CD4-positive, alpha-beta memory T cell (primary cell): ENCODE measurements at regions not wholly inside any gene's neighbourhood (a gene's known extent, or its start where the extent isn't known, plus 50 kb on each side); places are given as distances from the start of the nearest gene placed in this dataset.

Experiments
- CTCF ChIA-PET: fragments of 350-600 bp; sonication (Branson Sonifier 250); formaldehyde crosslinking; loops from one replicate; lab custom pipeline; 2021; ENCODE audit warnings: inconsistent platforms; ENCODE audit not compliant: partially characterized antibody; lab: Charles Lee
- POLR2A ChIA-PET: fragments of 350-600 bp; sonication (Branson Sonifier 250); formaldehyde crosslinking; loops from one replicate; lab custom pipeline; 2021; ENCODE audit not compliant: partially characterized antibody; lab: Charles Lee
- DNase-seq, 5 donors: peaks; one replicate each; pipeline versions ENCODE4 v3.0.0 to v3.0.0-alpha.2; 2020 to 2022; ENCODE audit warnings: mixed read lengths in 1 of 5
- H3K27ac ChIP-seq: one replicate; pipeline ENCODE4 v1.7.0; 2013; ENCODE audit warnings: low read depth, low read length
- H3K27me3 ChIP-seq: 2 replicates; pipeline ENCODE4 v1.7.0; 2013; ENCODE audit warnings: mild to moderate bottlenecking, low read length, moderate library complexity; ENCODE audit not compliant: insufficient read depth
- H3K36me3 ChIP-seq: 2 replicates; pipeline ENCODE4 v1.7.0; 2013; ENCODE audit warnings: mild to moderate bottlenecking, low read length, moderate library complexity; ENCODE audit not compliant: insufficient read depth
- H3K4me1 ChIP-seq: 2 replicates; pipeline ENCODE4 v1.7.0; 2013; ENCODE audit warnings: mild to moderate bottlenecking, low read length, moderate library complexity; ENCODE audit not compliant: insufficient read depth
- H3K4me3 ChIP-seq, 2 donors: one replicate each; pipeline ENCODE4 v1.7.0; 2013; ENCODE audit warnings: low read length in 2 of 2, mild to moderate bottlenecking in 1 of 2
- H3K9me3 ChIP-seq, 2 donors: one replicate each; pipeline ENCODE4 v1.7.0; 2013; ENCODE audit warnings: low read length in 2 of 2, control low read depth in 1 of 2; ENCODE audit not compliant: control insufficient read depth in 1 of 2
- H3K27ac Mint-ChIP-seq, 7 donors: one replicate each; pipeline ENCODE4 v1.8.0; 2020 to 2021; ENCODE audit warnings: mixed read lengths in 7 of 7, mild to moderate bottlenecking in 6 of 7, inconsistent platforms in 3 of 7, moderate library complexity in 3 of 7
- H3K27me3 Mint-ChIP-seq, 2 donors: one replicate each; pipeline ENCODE4 v1.8.0; 2020 to 2021; ENCODE audit warnings: mixed read lengths in 2 of 2
- H3K36me3 Mint-ChIP-seq, 2 donors: one replicate each; pipeline ENCODE4 v1.8.0; 2020 to 2021; ENCODE audit warnings: mixed read lengths in 2 of 2, inconsistent platforms in 1 of 2, mild to moderate bottlenecking in 1 of 2
- H3K4me1 Mint-ChIP-seq, 4 donors: one replicate each; pipeline ENCODE4 v1.8.0; 2020 to 2021; ENCODE audit warnings: mixed read lengths in 4 of 4, mild to moderate bottlenecking in 1 of 4
- H3K4me3 Mint-ChIP-seq, 8 donors: one replicate each; pipeline ENCODE4 v1.8.0; 2020 to 2021; ENCODE audit warnings: mixed read lengths in 8 of 8, mild to moderate bottlenecking in 7 of 8, moderate library complexity in 6 of 8, inconsistent platforms in 3 of 8
- H3K9me3 Mint-ChIP-seq, 8 donors: one replicate each; pipeline ENCODE4 v1.8.0; 2020 to 2021; ENCODE audit warnings: mixed read lengths in 8 of 8, mild to moderate bottlenecking in 5 of 8, inconsistent platforms in 3 of 8, moderate library complexity in 1 of 8
- intact Hi-C: fragments of 100-400 bp; cut with micrococcal nuclease; formaldehyde crosslinking; loops from one replicate; pipeline ENCODE4 v1.15.1; 2023

- ChIA-PET CTCF (no interaction called here), POLR2A (no interaction called here)
- Mint-ChIP-seq H3K36me3 (no peaks in the 10 kb centered on the region), H3K27me3 (peaks cover 0 to 1% of the 10 kb centered on the region in 2 donors), H3K4me1 (no peaks in the 10 kb centered on the region), H3K27ac (no peak overlapping the region), H3K9me3 (no peaks in the 10 kb centered on the region), H3K4me3 (no peak overlapping the region)
- intact Hi-C loops, result no loop called here
- no peaks in the 10 kb centered on the region for H3K4me1 ChIP-seq
- H3K9me3 ChIP-seq, result no peaks in the 10 kb centered on the region
- no peak overlapping the region for H3K4me3 ChIP-seq
- no peaks in the 10 kb centered on the region for H3K36me3 ChIP-seq
- no peak overlapping the region for H3K27ac ChIP-seq
- no peak for DNase-seq
- no peaks in the 10 kb centered on the region for H3K27me3 ChIP-seq
Observed at GRCh38 chr6:141000917-141001316, 1131.8 kb upstream of the GJE1 start.

DNA sequence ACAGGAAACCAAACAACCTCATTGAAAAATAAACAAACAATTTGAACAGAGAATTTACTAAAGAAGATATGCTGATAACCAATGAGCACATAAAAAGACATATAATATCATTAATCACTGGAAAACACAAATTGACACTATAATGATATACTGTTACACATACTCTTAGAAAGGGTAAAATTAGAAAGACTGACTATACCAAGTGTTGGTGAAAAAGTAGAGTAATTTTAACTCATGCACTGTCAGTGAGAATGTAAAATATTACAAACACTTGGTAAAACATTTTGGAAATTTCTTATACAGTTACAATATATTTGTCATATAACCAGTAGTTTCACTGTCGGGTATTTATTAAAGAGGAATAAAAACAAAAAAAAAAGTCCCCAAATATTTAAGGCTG lies 1139.2 kb upstream of the GJE1 start:
- no peak overlapping the region for H3K4me3 ChIP-seq
- H3K27me3 ChIP-seq, result no peaks in the 10 kb centered on the region
- no peaks in the 10 kb centered on the region for H3K27me3 Mint-ChIP-seq
- H3K36me3 Mint-ChIP-seq, result no peaks in the 10 kb centered on the region
- no peak for DNase-seq
- H3K27ac Mint-ChIP-seq, result no peak overlapping the region
- ChIA-PET CTCF (no interaction called here), POLR2A (no interaction called here)
- no peaks in the 10 kb centered on the region for H3K4me1 Mint-ChIP-seq
- no peaks in the 10 kb centered on the region for H3K36me3 ChIP-seq
- H3K4me1 ChIP-seq, result no peaks in the 10 kb centered on the region
- intact Hi-C loops, result no loop called here
- no peak overlapping the region for H3K4me3 Mint-ChIP-seq
- no peaks in the 10 kb centered on the region for H3K9me3 ChIP-seq
- no peak overlapping the region for H3K27ac ChIP-seq
- peaks cover 0 to 17% (median 4%) of the 10 kb centered on the region in 8 donors for H3K9me3 Mint-ChIP-seq

DNA sequence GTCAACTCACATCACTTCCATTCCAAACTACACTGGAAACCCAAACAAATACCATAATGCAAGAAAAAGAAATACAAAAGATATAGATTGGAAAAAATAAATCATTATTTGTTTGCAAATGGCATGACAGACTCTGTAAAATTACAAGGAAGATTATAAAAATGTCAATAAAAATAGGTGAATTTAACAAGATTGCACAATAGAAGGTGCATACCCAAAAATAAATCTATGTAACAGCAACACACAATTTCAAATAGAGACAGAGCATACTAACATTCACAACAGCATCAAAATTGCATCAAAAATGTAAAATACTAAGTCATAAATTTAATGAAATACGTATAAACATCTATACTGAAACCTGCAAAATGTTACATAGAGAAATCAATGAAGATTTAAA lies 1140.0 kb upstream of the GJE1 start:
- Mint-ChIP-seq H3K4me3 (no peak overlapping the region), H3K9me3 (peaks cover 0 to 17% (median 4%) of the 10 kb centered on the region in 8 donors), H3K36me3 (no peaks in the 10 kb centered on the region), H3K4me1 (no peaks in the 10 kb centered on the region), H3K27me3 (no peaks in the 10 kb centered on the region), H3K27ac (no peak overlapping the region)
- CTCF ChIA-PET, result no interaction called here
- Histone ChIP-seq H3K4me3 (no peak overlapping the region), H3K9me3 (no peaks in the 10 kb centered on the region), H3K4me1 (no peaks in the 10 kb centered on the region), H3K36me3 (no peaks in the 10 kb centered on the region), H3K27me3 (no peaks in the 10 kb centered on the region), H3K27ac (no peak overlapping the region)
- POLR2A ChIA-PET, result no interaction called here
- DNase-seq, result no peak
- intact Hi-C loops, result no loop called here

DNA sequence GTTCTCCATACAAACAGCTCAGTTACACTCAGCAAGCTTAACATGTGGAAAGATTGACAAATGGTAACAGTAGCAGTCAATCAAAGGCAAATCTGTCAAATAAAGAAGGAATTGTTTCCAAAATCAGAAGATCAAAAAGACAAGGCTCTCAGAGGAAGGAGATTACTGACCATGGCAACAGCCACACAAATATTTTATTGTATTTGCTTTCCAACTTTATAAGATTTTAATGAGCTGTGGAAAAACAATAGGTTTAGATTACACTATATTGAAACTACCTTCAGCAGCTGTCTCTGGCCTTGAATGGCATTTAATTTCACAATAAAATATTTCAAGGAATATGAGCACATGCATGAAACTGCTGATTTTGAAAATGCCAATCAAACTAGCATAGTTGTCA lies 1143.9 kb upstream of the GJE1 start:
- POLR2A ChIA-PET, result no interaction called here
- H3K36me3 Mint-ChIP-seq, result no peaks in the 10 kb centered on the region

DNA sequence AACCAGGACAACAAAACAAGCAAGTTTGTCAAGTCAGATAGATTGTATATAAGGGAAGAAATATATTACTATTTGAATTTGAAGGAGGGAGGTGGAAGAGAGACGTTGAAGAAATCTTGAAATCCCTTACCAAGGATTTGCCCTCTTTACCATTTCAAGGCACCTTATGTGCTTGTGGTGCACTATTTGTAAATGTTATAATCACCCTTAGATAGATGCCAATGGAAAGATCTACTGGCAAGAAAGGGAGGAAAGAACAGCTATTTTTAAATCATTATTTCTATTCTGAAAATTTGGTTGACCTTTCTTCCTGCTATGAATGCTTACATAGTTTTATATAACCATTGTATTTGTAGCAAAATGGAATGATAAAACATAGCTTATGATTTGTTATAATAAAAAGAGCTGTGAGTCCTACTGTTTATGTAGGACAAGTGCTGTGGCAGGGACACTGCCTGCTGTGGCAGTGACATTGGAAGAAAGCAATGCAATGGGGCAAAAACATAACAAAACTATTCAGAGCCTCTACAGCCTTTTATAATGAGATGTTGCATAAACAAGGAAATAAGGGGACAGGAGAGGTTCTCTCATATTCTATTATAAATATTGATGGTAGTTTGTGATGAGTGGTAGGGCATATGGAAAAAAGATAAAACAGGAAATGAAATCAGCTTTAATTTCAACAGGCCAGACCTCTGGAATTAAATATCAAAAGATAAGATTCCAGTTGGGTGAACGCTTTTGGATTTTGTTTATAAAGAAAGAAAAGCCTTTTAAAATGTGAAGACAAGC lies 1145.2 kb upstream of the GJE1 start:
- Histone ChIP-seq H3K27ac (no peak overlapping the region), H3K4me1 (no peaks in the 10 kb centered on the region), H3K27me3 (no peaks in the 10 kb centered on the region), H3K36me3 (no peaks in the 10 kb centered on the region), H3K4me3 (no peak overlapping the region), H3K9me3 (no peaks in the 10 kb centered on the region)
- Mint-ChIP-seq H3K36me3 (no peaks in the 10 kb centered on the region), H3K9me3 (peaks cover 0 to 9% (median 3%) of the 10 kb centered on the region in 8 donors), H3K4me3 (no peak overlapping the region), H3K4me1 (no peaks in the 10 kb centered on the region), H3K27me3 (peaks cover 0 to 1% of the 10 kb centered on the region in 2 donors), H3K27ac (no peak overlapping the region)
- POLR2A ChIA-PET, result no interaction called here
- CTCF ChIA-PET, result no interaction called here
- intact Hi-C loops, result no loop called here
- DNase-seq, result no peak

More for the DNA sequence above, 1143.9 kb upstream of the GJE1 start:
- Histone ChIP-seq H3K36me3 (no peaks in the 10 kb centered on the region), H3K9me3 (no peaks in the 10 kb centered on the region), H3K27me3 (no peaks in the 10 kb centered on the region), H3K27ac (no peak overlapping the region), H3K4me3 (no peak overlapping the region), H3K4me1 (no peaks in the 10 kb centered on the region)
- intact Hi-C loops, result no loop called here
- Mint-ChIP-seq H3K9me3 (peaks cover 0 to 13% (median 4%) of the 10 kb centered on the region in 8 donors), H3K4me1 (no peaks in the 10 kb centered on the region), H3K27ac (peak overlapping the region in 1 of 7 donors; percentile 27), H3K27me3 (peaks cover 0 to 1% of the 10 kb centered on the region in 2 donors), H3K4me3 (no peak overlapping the region)
- DNase-seq, result no peak
- CTCF ChIA-PET, result no interaction called here

DNA sequence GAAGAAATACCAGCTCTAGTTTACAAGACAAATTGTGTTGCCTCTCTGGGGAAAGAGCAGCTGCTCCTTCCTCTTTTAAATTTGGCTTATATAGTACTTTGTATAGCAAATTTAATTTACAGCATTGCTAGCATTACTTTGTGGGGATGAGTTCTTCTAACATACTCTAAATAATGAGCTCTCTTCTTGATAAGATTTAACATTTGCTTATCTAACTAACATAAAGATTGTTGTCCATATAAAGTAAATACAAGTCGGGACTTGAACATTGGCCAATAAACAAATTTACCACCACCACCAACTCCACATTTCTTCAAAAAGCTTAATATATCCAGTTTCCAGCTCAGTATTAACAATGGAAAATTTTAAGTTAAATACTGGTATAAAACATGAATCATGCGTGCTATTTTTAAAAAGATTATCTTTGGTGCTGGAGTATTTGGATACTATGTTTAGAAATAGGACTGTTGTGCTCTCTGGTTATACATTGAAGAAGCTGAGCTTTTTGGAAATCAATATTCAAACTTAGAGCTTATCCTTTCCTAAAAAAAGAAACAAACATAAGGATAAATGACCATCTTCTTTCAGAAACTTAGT lies 1146.9 kb upstream of the GJE1 start:
- Histone ChIP-seq H3K4me3 (no peak overlapping the region), H3K27ac (no peak overlapping the region), H3K9me3 (no peaks in the 10 kb centered on the region), H3K36me3 (no peaks in the 10 kb centered on the region), H3K4me1 (no peaks in the 10 kb centered on the region), H3K27me3 (no peaks in the 10 kb centered on the region)
- DNase-seq, result no peak
- no peaks in the 10 kb centered on the region for H3K4me1 Mint-ChIP-seq
- H3K36me3 Mint-ChIP-seq, result no peaks in the 10 kb centered on the region
- intact Hi-C loops, result no loop called here
- no peak overlapping the region for H3K4me3 Mint-ChIP-seq
- H3K27ac Mint-ChIP-seq, result no peak overlapping the region
- H3K9me3 Mint-ChIP-seq, result peaks cover 0 to 8% (median 0%) of the 10 kb centered on the region in 8 donors
- peaks cover 1 to 2% of the 10 kb centered on the region in 2 donors for H3K27me3 Mint-ChIP-seq
- CTCF ChIA-PET, result no interaction called here
- POLR2A ChIA-PET, result no interaction called here

DNA sequence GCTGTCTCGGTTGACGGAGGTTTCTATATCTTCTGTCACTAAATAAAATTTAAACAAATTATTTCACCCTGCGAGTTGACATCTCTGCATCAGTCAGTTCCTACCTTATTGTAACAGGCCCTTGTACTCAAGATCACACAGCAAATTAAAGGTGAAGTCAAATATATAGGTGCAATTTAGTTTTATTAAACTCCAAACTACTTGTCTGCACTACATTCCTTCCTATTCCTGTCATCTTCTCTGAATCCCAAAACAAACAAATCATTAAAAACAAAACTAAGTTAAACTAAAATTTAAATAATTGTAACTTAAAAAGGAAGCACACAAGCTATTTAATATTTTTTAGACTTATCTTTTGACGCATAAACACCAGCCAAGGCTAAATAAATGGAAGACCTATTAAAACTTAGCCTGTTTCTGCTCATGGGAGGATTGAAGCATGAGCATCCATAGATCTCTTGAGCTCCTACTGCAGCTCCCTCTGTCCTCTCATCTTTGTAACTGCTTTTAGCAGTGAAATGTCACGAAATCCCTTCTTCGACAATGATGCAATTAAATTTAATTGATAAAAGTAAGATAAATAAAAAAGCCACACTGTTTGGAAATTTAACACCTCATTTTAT lies 1152.3 kb upstream of the GJE1 start:
- H3K9me3 ChIP-seq, result no peaks in the 10 kb centered on the region
- H3K4me3 Mint-ChIP-seq, result no peak overlapping the region
- H3K4me1 ChIP-seq, result no peaks in the 10 kb centered on the region
- no peaks in the 10 kb centered on the region for H3K4me1 Mint-ChIP-seq
- no peak overlapping the region for H3K27ac ChIP-seq
- no peak overlapping the region for H3K27ac Mint-ChIP-seq
- H3K27me3 Mint-ChIP-seq, result peaks cover 0 to 2% of the 10 kb centered on the region in 2 donors
- intact Hi-C loops, result no loop called here
- ChIA-PET CTCF (no interaction called here), POLR2A (no interaction called here)
- H3K4me3 ChIP-seq, result no peak overlapping the region
- H3K9me3 Mint-ChIP-seq, result no peaks in the 10 kb centered on the region
- no peak for DNase-seq
- H3K27me3 ChIP-seq, result no peaks in the 10 kb centered on the region
- H3K36me3 ChIP-seq, result no peaks in the 10 kb centered on the region
- no peaks in the 10 kb centered on the region for H3K36me3 Mint-ChIP-seq
